ENCODE measurements at regions not wholly inside any gene's neighbourhood (a gene's known extent, or its start where the extent isn't known, plus 50 kb on each side); places are given as distances from the start of the nearest gene placed in this dataset.
"Not testable (repeated sequence)": the region's sequence is repeated elsewhere in the genome, so short reads cannot be mapped to it uniquely, and the experiment has no call there.

DNA sequence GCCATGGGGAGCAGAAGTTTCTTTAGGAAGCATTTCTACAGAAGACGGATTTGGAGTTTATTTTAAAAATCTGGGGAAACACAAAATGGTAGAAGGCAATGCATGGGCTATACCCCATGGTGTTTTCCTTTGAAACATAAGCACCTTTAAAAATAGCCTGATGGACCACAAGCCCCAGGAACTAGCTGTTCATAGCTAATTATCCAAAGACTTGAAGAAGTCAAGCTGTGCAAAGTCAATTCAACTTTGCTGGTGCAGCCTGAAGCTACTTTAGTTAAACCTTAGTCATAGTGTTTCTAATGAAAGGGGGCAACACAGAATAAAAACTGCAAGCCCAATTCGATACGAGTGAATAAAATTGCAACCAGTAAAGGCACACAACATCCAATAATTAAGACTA, 732.5 kb downstream of the GALC start:
- Histone ChIP-seq H3K36me3 (ENCODE audit: control insufficient read depth, insufficient read depth, low read length) (no peaks in the 10 kb centered on the region), H3K27me3 (ENCODE audit: control insufficient read depth, insufficient read depth, low read length) (no peaks in the 10 kb centered on the region), H3K4me3 (ENCODE audit: low read depth, low read length) (no peak overlapping the region)
- DNase-seq (ENCODE audit: low read depth): no peak
- TF ChIP-seq CTCF (IDR thresholded peaks at IDR 0.05; ENCODE audit: insufficient read depth, low read length, poor library complexity, severe bottlenecking): no peak

- Histone ChIP-seq H3K27me3 (ENCODE audit: control insufficient read depth, insufficient read depth, low read length) (no peaks in the 10 kb centered on the region), H3K36me3 (ENCODE audit: control insufficient read depth, insufficient read depth, low read length) (no peaks in the 10 kb centered on the region), H3K4me3 (ENCODE audit: low read depth, low read length) (no peak overlapping the region)
- no peak for TF ChIP-seq CTCF (IDR thresholded peaks at IDR 0.05; ENCODE audit: insufficient read depth, low read length, poor library complexity, severe bottlenecking)
- DNase-seq (ENCODE audit: low read depth): no peak
Measured at GRCh38 chr14:87257421-87257820, 735.6 kb downstream of the GALC start.

- DNase-seq (ENCODE audit: low read depth): no peak
- H3K27me3 ChIP-seq (ENCODE audit: control insufficient read depth, insufficient read depth, low read length): no peaks in the 10 kb centered on the region
- no peak overlapping the region for H3K4me3 ChIP-seq (ENCODE audit: low read depth, low read length)
- no peaks in the 10 kb centered on the region for H3K36me3 ChIP-seq (ENCODE audit: control insufficient read depth, insufficient read depth, low read length)
- no peak for TF ChIP-seq CTCF (IDR thresholded peaks at IDR 0.05; ENCODE audit: insufficient read depth, low read length, poor library complexity, severe bottlenecking)
Measured at GRCh38 chr14:87255058-87255457, 737.9 kb downstream of the GALC start.

- H3K36me3 ChIP-seq (ENCODE audit: control insufficient read depth, insufficient read depth, low read length): no peaks in the 10 kb centered on the region
- DNase-seq (ENCODE audit: low read depth): no peak
- no peak for TF ChIP-seq CTCF (IDR thresholded peaks at IDR 0.05; ENCODE audit: insufficient read depth, low read length, poor library complexity, severe bottlenecking)
- H3K27me3 ChIP-seq (ENCODE audit: control insufficient read depth, insufficient read depth, low read length): no peaks in the 10 kb centered on the region
- H3K4me3 ChIP-seq (ENCODE audit: low read depth, low read length): no peak overlapping the region
Measured at GRCh38 chr14:87254331-87254874, 738.6 kb downstream of the GALC start.

DNA sequence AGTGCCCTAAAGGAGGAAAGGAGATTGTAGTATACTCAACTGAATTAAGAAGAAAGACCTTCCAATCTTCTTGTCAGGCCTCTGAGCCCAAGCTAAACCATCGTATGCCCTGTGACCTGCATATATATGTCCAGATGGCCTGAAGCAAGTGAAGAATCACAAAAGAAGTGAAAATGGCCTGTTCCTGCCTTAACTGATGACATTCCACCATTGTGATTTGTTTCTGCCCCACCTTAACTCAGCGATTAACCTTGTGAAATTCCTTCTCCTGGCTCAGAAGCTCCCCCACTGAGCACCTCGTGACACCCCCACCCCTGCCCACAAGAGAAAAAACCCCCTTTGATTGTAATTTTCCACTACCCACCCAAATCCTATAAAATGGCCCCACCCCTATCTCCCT, 739.2 kb downstream of the GALC start:
- H3K4me3 ChIP-seq (ENCODE audit: low read depth, low read length); DNase-seq (ENCODE audit: low read depth); H3K36me3 ChIP-seq (ENCODE audit: control insufficient read depth, insufficient read depth, low read length); H3K27me3 ChIP-seq (ENCODE audit: control insufficient read depth, insufficient read depth, low read length): not testable (repeated sequence)

DNA sequence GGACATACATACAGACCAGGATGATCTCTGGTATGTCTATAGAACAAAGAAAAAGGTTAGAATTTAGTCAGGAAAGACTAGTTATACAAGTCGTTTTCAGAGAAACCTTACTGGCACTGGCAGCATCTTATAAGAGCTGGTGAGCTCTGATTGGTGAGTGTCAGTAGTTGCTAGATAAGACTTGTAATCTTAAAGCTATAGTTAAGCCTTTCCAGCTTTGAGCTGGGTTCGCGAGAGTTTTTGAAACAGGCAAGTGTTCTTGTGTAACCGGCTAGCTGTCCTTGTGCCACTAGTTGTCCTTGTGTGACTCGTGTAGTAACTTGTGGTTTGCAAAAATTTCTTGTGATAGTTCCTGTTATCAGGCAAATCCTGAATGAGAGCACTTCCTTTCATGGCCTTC, 740.9 kb downstream of the GALC start:
- no peak for TF ChIP-seq CTCF (IDR thresholded peaks at IDR 0.05; ENCODE audit: insufficient read depth, low read length, poor library complexity, severe bottlenecking)

More for the DNA sequence above, 740.9 kb downstream of the GALC start:
- no peaks in the 10 kb centered on the region for H3K27me3 ChIP-seq (ENCODE audit: control insufficient read depth, insufficient read depth, low read length)
- no peak overlapping the region for H3K4me3 ChIP-seq (ENCODE audit: low read depth, low read length)
- no peak for DNase-seq (ENCODE audit: low read depth)
- H3K36me3 ChIP-seq (ENCODE audit: control insufficient read depth, insufficient read depth, low read length): no peaks in the 10 kb centered on the region

Measured in kidney epithelial cell (primary cell).